Stimulated activated CD8-positive, alpha-beta memory T cell treated with anti-CD3 and anti-CD28 coated beads, Interleukin-12 subunit alpha, Interleukin-12 subunit beta, amount 100 ng/mL, for 4 hours (primary cell): ENCODE measurements at regions not wholly inside any gene's neighbourhood (a gene's known extent, or its start where the extent isn't known, plus 50 kb on each side); places are given as distances from the start of the nearest gene placed in this dataset.
"Not testable (repeated sequence)": the region's sequence is repeated elsewhere in the genome, so short reads cannot be mapped to it uniquely, and the experiment has no call there.

Experiments used
- DNase-seq: peaks from one replicate; pipeline ENCODE4 v3.0.0-alpha.2; 2020; ENCODE audit warnings: low read depth

DNA sequence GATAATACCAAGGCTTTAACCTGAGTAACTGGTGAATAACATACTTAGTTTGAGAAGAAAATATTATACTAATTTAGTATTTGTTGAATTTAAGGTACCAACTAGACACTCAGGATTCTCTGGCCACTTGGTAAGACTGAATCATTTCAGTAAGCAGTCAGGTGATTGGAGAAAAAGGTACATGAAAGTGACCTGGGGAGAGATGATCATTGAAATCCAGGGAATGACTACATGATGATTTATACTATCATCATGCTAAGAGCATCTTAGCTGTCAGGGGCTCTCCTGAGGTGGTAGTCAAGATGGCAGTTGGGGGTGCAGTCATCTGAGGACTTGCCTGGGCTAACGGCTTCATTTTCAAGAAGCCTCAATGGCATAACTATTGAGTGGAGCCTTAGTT, 571.2 kb upstream of the ACVR2A start:
- DNase-seq: no peak

DNA sequence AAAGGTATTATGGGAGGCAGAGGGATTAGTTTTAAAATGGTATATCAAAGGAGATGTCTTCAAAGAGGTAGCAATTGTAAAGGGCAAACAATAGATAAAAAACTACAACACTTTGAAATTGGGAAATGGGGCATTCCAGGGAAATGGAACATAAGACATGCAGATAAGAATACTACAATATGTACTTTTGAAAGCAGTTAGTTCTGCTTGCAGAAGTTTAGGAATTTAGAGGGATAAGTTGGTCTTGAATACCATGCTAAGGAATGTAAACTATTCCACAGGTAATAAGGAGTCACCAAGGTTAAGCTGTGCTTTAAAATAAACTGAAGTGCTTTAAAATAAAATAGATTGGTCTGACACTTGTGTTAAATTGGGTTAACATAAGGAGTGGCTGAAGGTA, 571.7 kb upstream of the ACVR2A start:
- DNase-seq: no peak

DNA sequence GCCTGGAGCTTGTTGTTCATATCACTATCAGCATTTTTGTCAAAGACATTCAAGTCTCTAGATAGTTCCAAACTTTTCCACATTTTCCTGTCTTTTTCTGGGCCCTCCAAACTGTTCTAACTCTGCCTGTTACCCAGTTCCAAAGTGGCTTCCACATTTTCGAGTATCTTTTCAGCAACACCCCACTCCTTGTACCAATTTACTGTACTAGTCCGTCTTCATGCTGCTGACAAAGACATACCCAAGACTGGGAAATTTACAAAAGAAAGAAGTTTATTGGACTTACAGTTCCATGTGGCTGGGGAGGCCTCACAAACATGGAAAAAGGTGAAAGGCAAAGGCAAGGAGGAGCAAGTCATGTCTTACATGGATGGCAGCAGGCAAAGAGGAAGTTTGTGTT, 575.2 kb upstream of the ACVR2A start:
- not testable (repeated sequence) for DNase-seq

DNA sequence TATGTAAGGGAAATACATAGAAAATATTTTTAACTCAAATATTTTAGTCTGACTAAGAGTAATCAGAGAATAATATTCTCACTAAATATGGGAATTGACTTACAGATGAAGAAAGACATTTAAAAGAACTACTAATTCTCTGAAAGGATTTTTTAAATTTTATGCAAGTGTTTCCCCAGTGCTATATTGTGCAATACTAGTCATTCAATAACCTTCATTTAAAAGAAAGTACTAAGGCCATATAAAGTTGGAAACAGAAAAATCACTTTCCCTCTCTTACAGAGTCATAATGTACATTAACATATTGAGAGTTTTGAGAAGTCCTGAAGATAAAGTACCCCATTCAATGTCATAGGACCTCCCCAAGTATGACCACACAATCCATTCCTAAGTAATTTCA, 584.6 kb upstream of the ACVR2A start:
- DNase-seq: no peak

DNA sequence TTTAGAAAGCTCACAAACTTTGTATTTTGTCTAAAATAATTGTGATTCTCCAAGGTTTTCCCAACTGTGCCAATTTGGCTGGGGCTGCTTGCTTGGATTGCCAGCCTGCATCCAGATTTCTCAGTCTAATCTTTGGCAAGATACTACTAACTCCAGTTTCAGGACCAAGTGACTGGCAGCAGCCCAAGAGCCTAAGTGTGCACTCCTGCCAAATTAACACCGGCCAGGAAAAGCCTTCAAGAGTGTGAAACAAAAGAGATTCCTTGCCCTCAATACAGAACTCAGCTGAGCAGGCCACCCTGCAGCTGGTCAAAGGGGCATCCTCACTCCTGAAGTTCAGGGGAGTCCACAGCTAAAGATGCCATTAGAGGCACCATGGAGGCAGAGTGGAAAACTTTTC, 589.0 kb upstream of the ACVR2A start:
- no peak for DNase-seq

DNA sequence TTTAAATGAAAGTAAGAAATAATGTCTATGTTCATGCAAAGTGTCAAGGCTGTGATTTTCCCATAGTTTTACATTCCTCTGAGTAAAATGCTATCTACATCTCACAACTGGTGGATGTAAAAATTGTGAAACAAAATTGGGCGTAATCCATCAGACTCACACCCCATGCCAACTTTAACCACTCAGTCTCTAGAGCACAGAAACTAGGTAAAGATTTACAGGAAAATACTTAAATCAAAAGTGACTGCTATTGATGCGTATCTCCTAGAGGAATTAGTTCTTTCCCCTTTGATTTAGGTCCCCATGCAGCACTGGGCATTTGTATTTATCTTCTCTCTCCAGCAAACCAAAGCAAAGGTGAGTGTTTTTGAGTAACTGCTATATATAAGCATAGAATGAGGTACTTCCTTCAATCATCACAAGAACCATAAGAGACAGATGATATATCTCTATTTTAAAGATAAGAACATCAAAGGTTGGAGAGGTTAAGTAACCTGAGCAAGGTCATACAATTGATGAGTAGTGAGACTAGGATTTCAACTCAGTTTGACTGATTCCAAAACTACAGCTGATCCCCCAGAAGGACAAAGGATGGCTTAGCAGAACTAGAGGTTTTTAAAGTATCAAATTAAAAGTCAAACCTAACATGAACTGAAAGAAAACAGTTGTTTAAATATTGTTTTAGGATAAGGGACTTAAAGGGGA, 594.0 kb upstream of the ACVR2A start:
- DNase-seq: no peak

DNA sequence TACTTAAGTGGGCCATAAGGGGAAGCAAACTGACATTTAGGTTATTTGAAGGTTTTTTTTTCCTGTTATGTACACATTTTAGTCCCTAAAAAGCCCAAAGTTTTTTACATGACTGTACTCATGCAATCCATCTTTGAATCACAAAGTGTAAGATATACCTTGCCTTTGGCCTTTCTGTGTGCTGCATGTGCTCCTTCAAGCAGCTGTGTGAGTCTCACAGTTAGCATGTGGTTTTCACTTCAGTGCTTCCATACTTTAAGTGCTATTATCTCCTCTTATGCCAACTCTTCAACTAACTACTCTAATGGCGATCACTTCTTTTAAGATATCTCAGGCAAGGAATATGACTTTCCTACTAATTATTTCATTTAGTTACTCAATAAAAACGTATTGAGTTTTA, 597.1 kb upstream of the ACVR2A start:
- DNase-seq: no peak

DNA sequence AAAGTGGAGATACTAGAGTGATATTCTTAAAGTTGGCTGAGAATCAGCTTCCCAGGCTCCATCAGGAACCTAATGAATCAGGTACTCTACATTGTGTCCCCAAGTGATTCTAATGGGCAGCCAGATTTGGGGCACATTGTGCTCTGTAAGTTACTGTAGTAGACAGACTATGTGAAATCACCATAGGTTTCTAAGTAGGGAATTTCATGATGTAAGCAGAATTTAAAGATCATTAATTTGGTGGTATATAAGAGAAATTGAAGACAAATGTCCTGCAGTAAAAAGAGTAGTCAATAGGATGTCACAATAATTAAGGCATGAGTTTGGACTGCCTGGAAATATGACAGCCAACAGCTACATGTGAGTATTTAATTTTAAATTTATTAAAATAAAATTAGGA, 602.4 kb upstream of the ACVR2A start:
- no peak for DNase-seq

DNA sequence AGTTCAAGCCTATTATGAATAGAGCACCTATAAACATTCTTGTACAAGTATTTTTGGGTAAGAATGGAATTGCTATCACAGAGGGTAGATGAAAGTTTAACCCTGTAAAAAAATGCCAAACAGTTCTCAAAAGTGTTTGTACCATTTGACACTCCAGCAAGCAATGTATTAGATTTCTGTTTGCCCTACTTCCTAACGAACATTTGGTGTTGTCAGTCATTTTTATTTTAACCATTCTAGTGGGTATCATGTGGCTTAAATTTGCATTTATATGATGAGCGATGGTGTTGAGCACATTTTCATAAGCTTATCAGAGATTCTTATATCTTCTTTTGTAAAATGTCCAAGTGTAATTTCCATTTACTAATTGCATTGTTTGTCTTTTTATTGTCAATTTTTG, 608.2 kb upstream of the ACVR2A start:
- no peak for DNase-seq

DNA sequence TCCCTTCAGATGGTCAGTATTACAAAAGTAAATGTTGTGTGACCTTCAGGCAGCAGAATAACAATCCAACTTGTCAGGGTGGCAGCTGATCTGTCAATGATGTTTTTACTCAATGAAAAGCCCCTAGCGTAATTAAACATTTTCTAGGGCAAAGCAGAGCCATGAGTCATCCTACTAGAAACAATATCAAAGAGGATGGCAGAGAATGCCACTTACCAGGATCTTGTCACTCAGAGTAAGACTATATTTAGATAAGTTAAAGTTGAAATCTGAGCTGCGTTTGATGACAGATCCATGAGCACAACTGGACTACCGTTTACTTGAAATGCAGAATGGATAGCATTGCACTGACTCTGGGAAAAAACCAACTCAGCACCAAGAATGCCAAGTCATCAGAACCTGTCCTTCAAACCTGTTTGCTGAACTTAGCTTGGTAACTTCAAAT, 612.6 kb upstream of the ACVR2A start:
- DNase-seq: no peak

DNA sequence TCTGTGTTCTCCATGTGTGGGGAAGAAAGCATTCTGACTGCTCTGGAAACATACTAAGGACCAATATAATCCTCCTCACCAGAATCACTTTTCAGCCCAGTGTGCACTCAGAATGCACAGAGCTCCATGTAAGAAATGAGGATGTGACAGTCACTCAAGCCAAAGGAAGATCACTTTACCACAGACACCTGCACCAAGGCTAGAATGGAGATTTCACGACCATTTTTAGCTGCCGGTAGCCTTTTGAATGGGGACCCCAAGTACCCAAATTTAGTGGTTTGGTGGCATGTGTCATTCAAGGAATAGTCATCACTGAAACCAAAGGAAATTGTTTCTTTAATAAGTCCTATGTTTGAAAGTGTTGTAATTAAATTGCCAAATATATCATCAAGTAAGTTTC, 613.2 kb upstream of the ACVR2A start:
- no peak for DNase-seq

DNA sequence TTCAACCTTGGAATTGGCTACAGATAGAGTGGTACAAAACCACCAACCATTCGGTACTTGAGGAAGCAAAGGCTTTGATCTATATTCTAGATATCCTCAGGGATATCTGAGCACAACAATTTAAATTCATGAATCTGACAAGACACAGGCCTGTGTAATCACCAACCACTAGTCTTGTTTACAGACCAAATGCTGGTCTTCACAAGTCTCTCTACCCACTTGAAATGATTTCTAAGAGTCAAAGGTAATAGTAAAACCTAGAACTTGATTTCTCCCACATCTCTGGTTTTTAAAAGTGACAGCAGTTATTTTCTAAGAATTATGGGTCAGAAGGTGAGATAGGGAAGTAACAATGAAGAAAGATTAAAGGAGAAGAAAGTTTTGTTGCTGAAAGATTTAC, 613.7 kb upstream of the ACVR2A start:
- DNase-seq: no peak

DNA sequence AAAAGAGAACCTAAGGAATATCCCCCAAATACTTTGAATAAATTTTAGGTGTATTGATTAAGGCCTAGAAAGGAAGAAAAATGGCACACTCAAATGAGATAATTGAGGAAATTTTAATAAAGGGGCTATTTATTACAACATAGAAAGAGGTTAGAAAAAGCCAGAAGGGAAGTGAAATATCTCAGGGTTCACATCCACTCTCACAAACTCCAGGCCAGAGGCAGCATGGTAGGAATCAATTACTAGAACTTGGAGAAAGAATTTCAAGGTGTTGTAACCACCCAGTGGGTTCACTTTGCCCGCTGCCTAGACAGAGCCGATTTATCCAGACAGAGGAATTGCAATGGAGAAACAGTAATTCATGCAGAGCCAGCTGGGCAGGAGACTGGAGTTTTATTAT, 617.5 kb upstream of the ACVR2A start:
- DNase-seq: no peak

DNA sequence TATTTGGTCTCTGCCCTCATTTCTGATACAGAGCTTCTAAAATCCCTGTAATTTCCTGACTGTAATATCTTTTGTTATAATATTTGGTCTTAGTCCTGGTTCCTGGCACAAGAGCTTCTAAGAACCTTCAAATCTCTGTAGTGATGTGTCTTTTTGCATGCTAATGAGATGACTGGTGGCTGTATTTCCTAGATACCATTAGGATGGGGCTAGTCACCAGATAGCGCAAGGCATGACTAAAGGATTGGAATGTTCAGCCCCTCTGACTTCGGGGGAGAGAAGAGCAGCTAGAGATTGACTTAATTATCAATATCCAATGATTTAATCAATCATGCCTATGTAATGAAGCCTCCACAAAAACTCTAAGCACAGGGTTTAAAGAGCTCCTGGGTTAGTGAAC, 620.8 kb upstream of the ACVR2A start:
- no peak for DNase-seq

DNA sequence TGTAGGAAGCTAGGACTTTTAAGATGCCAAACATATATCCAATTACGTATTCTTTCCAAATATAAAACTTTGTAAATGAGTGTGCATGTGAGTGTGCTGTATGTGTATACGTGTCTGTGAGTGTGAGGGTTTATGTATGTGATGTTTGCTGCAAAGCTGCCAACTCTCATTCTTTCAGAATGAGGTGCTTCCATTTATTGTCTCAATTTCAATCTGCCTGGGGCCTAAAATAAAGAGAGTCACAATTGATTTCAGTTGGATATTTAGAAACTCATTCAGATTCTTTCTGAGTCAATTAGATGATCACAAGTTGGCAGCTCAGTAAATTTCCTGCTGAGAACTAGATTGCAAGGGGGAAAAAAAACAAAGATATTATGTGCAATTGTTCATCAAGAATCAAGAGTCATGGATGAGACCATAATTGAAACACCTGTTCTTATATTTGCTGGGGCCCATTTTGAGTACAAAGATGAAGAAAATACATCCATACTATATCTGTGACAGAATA, 621.2 kb upstream of the ACVR2A start:
- DNase-seq: no peak

DNA sequence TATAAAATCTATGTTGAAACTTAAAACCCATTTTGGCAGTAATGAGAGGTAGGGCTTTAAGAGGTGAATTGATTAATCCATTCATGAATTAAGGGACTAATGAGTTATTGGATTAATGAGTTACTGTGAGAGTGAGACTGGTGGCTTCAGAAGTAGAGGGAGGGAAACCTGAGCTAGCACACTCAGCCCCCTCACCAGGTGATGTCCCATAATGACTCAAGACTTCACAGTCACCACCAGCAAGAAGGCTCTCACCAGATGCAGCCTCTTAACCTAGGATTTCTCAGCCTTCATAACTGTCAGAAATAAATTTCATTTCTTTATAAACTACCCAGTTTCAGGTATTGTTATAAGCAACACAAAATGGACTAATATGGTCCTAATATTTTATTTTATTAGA, 621.7 kb upstream of the ACVR2A start:
- no peak for DNase-seq

DNA sequence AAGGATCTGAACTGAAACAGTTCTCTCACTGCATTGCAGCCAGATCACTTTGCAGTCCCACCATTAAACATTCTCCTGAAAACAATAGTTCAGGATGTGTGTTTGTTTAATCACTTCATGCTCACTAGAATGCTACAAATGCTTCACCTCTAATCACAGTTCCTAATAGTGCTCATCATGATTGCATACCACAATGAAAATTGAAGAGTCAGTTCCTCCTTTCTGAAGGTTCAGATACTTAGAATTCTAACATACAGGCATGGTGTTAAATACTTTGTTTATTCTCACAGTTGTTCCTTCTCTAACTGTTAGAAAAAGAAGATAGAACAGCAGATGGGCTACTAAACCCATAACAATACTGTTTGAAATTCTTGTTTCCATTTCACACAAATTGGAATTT, 622.3 kb upstream of the ACVR2A start:
- DNase-seq: no peak

DNA sequence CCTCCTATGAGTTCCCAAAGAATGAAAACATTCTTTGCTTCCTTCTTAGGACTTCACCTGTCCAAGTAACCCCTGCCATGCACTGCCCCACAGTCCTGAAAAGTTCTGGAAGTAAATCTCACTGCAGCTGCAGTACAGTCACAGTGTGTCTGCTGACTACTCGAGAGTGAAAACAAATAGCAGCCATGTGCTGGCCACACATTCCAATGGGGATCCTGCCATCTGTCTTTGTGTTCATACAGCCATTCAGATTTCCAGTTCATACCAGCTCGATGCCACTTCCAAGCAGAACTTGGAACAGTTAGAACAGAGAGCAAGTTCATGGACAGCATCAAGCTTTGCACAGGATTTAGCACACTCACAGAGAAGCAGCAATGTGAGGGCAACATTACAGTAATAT, 629.9 kb upstream of the ACVR2A start:
- DNase-seq: no peak

DNA sequence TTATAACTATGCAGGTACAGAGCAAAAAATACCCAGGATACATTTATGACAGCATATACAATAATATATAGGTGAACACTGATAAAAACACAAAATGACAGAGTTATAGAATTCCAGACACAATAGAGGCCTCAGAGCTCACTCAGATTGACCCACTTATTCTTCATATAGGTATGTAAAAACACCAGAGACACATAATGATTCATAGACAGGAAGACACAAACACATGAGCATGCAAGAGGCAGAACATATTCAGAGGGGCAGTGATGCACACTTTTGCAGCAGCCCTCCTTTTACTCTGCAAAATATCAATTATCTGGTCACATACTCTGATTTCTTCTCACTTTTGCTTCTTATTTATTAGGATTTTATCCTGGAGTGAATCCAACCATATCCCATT, 633.3 kb upstream of the ACVR2A start:
- DNase-seq: no peak

DNA sequence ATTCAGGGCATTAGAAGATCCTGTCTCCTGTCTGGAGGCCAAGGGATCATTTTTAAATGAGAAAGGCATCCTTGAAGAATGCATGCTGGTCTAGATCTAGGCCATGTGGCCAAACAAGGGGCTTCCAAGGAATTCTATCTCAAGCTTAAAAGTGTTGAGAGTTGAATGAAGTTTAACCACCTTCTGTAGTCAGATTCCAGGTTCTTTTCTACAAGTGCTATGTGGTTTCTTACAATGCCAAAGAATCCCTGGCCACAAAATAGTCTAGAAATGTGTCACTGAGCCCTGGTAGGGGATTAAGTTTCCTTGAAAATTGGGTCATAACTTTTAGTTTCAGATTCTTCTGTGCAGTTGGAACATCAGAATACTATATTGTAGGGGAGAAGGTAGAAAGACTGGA, 640.7 kb upstream of the ACVR2A start:
- DNase-seq: no peak

DNA sequence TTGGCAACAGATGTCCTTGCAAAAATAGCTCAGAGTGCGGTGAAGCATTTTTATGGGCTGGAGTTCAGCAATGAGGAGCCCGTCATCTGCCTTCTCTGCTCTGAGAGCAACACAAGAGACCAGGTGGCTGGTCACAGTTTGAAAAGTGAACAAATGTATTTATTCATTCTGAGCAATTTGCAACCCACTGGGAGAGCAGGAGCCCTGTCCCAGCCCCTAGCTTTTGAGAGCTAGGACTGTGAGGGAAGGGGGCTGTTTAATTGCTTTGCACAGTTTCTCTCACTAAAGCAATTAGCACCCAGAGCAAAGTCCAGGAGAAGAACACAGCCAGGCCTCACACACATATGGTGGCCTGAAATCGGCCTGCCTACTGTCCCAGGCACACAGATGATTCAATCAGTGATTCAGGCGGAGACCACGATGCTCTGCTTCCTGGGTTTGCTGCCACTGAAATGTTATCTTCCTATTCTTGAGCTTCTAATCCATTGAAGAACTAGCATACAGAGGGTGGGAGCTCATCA, 646.1 kb upstream of the ACVR2A start:
- no peak for DNase-seq

DNA sequence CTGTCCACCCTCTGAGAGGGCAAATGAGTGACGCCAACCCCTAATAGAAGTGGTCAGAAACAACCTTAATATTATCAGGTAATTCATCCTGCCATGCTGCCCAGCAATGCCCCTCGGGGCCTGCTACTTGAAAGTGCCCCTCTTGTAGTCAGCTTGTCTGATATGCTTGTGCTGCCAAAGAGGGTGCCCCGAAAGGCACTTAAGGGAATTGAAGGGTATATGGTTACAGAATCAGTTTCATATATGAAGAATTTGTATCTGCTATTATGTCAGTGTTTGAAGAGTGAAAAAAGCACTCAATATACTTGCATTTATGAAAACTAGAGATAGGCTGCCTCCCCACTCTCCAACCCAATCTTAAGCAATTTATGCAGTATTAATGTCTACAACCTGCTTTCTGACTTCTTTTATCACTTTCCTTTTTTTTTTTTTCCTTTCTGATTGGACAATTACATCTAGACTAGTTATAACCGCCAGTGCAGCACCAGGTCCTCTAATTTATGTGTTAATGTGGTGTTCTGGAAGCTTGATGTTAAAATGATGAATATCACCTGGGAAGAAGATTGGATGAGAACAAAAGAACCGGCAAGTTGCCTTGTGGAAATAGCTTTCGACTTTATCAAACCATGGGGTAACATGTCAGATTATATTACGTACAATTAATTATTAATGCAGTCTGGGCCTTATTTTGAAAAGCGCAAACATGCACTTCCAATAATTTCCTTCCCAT, 646.9 kb upstream of the ACVR2A start:
- no peak for DNase-seq

DNA sequence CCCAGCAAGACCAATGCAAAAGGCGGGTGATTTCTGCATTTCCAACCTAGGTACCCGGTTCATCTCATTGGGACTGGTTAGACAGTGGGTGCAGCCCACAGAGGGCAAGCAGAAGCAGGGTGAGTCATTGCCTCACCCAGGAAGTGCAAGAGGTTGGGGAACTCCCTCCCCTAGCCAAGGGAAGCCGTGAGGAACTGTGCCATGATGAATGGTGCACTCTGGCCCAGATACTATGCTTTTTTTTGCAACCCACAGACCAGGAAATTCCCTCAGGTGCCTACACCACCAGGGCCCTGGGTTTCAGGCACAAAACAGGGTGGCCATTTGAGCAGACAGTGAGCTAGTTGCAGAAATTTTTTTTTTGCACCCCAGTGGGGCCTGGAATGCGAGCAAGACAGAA, 662.6 kb upstream of the ACVR2A start:
- no peak for DNase-seq
